Prostate gland (tissue), 2 donors: ENCODE measurements at regions not wholly inside any gene's neighbourhood (a gene's known extent, or its start where the extent isn't known, plus 50 kb on each side); places are given as distances from the start of the nearest gene placed in this dataset.

ENCODE experiments used
- CTCF ChIP-seq, 4 experiments: fragments of 200-600 bp in 2 of 4; fragments of 450-650 bp in 2 of 4; sonication (generic) in 2 of 4; IDR thresholded peaks; 1 replicate in 3 of 4; 2 replicates in 1 of 4; pipeline ENCODE4 v1.5.1; 2016 to 2019; ENCODE audit warnings: antibody characterized with exemption in 4 of 4, mild to moderate bottlenecking in 2 of 4, moderate library complexity in 2 of 4
- POLR2AphosphoS5 ChIP-seq: sonication (generic); formaldehyde crosslinking; IDR thresholded peaks from one replicate; pipeline ENCODE4 v1.6.1; 2017; ENCODE audit warnings: antibody characterized with exemption

DNA sequence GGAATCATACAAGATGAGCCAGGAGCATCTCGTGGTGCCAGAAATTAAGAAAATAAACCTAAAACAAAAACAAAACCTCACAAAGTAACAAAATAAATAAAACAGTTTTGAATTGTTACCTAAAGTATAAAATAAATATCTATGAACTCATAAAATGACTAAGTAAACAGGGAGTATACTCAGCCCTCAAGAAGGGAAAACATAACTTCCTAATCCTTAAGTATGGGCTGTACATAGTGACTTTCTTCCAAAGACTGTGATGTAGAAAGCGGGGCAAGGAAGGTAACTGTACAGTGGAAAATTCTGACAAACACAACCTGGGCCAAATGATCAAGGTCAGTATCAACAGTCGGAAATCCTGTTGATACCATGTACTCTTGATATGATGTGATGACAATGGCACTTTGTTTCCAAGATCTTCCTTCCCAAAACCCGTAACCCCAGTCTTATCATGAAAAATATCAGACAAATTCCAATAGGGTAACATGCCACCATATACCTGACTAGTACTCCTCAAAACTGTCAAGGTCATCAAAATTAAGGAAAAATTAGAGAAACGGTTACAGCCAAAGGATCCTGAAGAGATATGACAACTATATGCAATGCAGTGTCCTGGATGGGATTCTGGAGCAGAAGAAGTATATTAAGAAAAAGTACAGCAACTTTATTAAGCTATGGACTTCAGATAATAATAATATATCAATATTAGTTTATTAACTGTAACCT lies 76.0 kb upstream of the XIRP2 start:
- TF ChIP-seq CTCF (IDR thresholded peaks at IDR 0.05) (no peak), POLR2AphosphoS5 (no peak)
